ENCODE measurements at regions not wholly inside any gene's neighbourhood (a gene's known extent, or its start where the extent isn't known, plus 50 kb on each side); places are given as distances from the start of the nearest gene placed in this dataset.

DNA sequence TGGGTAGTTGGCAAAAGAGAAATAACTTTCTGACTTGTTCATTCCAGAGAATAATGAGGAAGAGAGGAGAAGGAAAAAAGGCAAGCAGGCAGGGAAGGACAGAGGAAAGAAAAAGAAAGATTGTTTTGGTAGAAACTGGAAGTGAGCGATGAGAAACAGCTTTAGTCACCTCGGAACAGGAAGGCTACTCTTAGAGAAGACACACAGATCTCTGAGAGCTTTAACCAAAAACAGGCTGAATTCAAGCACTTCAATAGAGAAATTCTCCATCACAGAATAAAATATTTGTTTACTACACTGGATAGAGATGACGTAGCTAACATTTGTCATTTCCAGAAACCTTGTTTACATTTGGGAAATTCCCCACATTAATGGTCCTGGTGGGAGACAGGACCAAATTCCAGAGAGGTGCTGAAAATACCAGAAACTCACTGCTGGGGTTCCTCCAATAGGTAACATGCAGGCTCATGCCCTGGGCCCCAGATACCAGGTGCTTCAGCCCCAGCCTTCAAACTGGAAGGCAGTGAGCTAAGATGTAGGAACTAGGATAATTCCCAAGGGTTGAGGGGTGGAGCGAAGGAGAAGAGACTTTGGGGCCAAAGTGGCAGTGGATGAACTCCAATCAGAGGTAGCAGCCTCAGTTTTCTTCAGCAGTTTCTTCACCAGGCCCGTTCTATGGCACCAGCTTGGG lies 227.7 kb upstream of the GRAMD2B start:
- H3K27me3 Mint-ChIP-seq (ENCODE audit: insufficient read depth) = no peaks in the 10 kb centered on the region
- TF ChIP-seq, protein P1, sequence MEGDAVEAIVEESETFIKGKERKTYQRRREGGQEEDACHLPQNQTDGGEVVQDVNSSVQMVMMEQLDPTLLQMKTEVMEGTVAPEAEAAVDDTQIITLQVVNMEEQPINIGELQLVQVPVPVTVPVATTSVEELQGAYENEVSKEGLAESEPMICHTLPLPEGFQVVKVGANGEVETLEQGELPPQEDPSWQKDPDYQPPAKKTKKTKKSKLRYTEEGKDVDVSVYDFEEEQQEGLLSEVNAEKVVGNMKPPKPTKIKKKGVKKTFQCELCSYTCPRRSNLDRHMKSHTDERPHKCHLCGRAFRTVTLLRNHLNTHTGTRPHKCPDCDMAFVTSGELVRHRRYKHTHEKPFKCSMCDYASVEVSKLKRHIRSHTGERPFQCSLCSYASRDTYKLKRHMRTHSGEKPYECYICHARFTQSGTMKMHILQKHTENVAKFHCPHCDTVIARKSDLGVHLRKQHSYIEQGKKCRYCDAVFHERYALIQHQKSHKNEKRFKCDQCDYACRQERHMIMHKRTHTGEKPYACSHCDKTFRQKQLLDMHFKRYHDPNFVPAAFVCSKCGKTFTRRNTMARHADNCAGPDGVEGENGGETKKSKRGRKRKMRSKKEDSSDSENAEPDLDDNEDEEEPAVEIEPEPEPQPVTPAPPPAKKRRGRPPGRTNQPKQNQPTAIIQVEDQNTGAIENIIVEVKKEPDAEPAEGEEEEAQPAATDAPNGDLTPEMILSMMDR (IDR thresholded peaks at IDR 0.05) = no peak
- no peaks in the 10 kb centered on the region for H3K36me3 Mint-ChIP-seq (ENCODE audit: low read depth)
- peaks cover 13% of the 10 kb centered on the region for H3K9me3 Mint-ChIP-seq
- no peak overlapping the region for H3K27ac Mint-ChIP-seq
- no peak overlapping the region for H3K4me3 Mint-ChIP-seq
- H3K4me1 Mint-ChIP-seq (ENCODE audit: low read depth) = no peaks in the 10 kb centered on the region
- no peak for DNase-seq

DNA sequence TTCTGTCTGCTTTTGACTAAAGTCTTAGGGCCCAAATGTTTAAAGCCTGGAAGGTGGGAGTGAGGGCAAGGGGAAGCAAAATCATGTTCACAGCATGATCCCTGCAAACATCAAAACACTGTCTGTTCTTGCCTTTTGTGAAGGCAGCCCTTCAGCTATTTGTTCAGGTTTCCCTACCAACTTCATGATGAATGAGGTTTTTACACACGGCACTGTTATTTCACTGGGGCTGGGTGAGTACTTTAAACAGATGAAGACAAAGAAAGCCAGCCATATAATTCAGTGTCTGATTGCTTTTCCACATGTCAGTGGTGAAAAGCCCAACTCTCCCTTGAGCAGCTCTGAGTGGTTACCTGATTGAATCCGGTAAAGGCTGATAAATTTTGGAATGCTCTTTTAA lies 224.7 kb upstream of the GRAMD2B start:
- no peak overlapping the region for H3K27ac Mint-ChIP-seq
- peaks cover 17% of the 10 kb centered on the region for H3K9me3 Mint-ChIP-seq
- no peaks in the 10 kb centered on the region for H3K36me3 Mint-ChIP-seq (ENCODE audit: low read depth)
- TF ChIP-seq, protein P1 (IDR thresholded peaks at IDR 0.05) = no peak
- H3K4me3 Mint-ChIP-seq = no peak overlapping the region
- DNase-seq = no peak
- H3K27me3 Mint-ChIP-seq (ENCODE audit: insufficient read depth) = no peaks in the 10 kb centered on the region
- H3K4me1 Mint-ChIP-seq (ENCODE audit: low read depth) = no peaks in the 10 kb centered on the region

DNA sequence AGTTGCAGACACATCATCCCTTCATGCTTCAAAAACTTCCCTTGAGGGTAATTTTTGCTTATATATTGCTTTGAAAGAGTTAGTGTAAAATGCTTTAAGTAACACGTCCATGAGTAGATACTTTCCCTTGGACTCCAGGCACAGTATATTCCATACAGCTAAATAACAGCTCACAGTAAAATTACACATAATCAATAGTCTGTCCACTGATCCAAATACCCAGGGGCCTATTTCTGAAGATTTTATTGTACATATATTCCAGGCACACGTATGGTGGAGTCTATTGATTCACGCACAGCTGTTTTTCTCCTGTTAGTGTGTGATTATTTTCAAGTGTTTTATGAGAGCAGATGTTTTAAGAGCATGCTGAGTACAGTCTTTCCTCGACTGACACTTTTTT lies 223.7 kb upstream of the GRAMD2B start:
- Mint-ChIP-seq H3K27ac (no peak overlapping the region), H3K4me1 (ENCODE audit: low read depth) (no peaks in the 10 kb centered on the region), H3K9me3 (peaks cover 17% of the 10 kb centered on the region), H3K4me3 (no peak overlapping the region), H3K36me3 (ENCODE audit: low read depth) (no peaks in the 10 kb centered on the region), H3K27me3 (ENCODE audit: insufficient read depth) (no peaks in the 10 kb centered on the region)
- DNase-seq = no peak
- TF ChIP-seq, protein P1 (IDR thresholded peaks at IDR 0.05) = no peak

- Mint-ChIP-seq H3K4me1 (ENCODE audit: low read depth) (no peaks in the 10 kb centered on the region), H3K4me3 (no peak overlapping the region), H3K9me3 (peaks cover 16% of the 10 kb centered on the region), H3K27me3 (ENCODE audit: insufficient read depth) (no peaks in the 10 kb centered on the region), H3K36me3 (ENCODE audit: low read depth) (no peaks in the 10 kb centered on the region), H3K27ac (no peak overlapping the region)
- TF ChIP-seq, protein P1 (IDR thresholded peaks at IDR 0.05) = no peak
- no peak for DNase-seq
Measured at GRCh38 chr5:126208691-126209090, 214.5 kb upstream of the GRAMD2B start.

- Mint-ChIP-seq H3K27ac (no peak overlapping the region), H3K4me3 (no peak overlapping the region), H3K9me3 (peaks cover 5% of the 10 kb centered on the region), H3K27me3 (ENCODE audit: insufficient read depth) (no peaks in the 10 kb centered on the region), H3K4me1 (ENCODE audit: low read depth) (no peaks in the 10 kb centered on the region), H3K36me3 (ENCODE audit: low read depth) (no peaks in the 10 kb centered on the region)
- TF ChIP-seq, protein P1 (IDR thresholded peaks at IDR 0.05) = no peak
- no peak for DNase-seq
Measured at GRCh38 chr5:126210955-126211354, 212.3 kb upstream of the GRAMD2B start.

Data from HFFc6 (cell line).